Endothelial cell (in vitro differentiated cells): ENCODE measurements at regions not wholly inside any gene's neighbourhood (a gene's known extent, or its start where the extent isn't known, plus 50 kb on each side); places are given as distances from the start of the nearest gene placed in this dataset.

Experiments
- DNase-seq: peaks from one replicate; pipeline ENCODE4 v3.0.0; 2021; ENCODE audit warnings: low spot score
- H3K27ac Mint-ChIP-seq: one replicate; pipeline ENCODE4 v1.8.0; 2021; ENCODE audit warnings: mixed read lengths, inconsistent platforms; ENCODE audit not compliant: unreplicated experiment
- H3K27me3 Mint-ChIP-seq: one replicate; pipeline ENCODE4 v1.8.0; 2021; ENCODE audit warnings: mild to moderate bottlenecking, moderate library complexity, mixed read lengths, inconsistent platforms; ENCODE audit not compliant: unreplicated experiment
- H3K36me3 Mint-ChIP-seq: one replicate; pipeline ENCODE4 v1.8.0; 2021; ENCODE audit warnings: mild to moderate bottlenecking, low read depth, mixed read lengths, inconsistent platforms; ENCODE audit not compliant: unreplicated experiment
- H3K4me1 Mint-ChIP-seq: one replicate; pipeline ENCODE4 v1.8.0; 2021; ENCODE audit warnings: mild to moderate bottlenecking, mixed read lengths, inconsistent platforms; ENCODE audit not compliant: unreplicated experiment
- H3K4me3 Mint-ChIP-seq: one replicate; pipeline ENCODE4 v1.8.0; 2021; ENCODE audit warnings: mild to moderate bottlenecking, mixed read lengths, inconsistent platforms; ENCODE audit not compliant: unreplicated experiment
- H3K9me3 Mint-ChIP-seq: one replicate; pipeline ENCODE4 v1.8.0; 2021; ENCODE audit warnings: mixed read lengths, inconsistent platforms; ENCODE audit not compliant: unreplicated experiment
- TF ChIP-seq, protein P1 (sequence below): fragments of 200-600 bp; sonication (generic); IDR thresholded peaks from one replicate; pipeline ENCODE4 v1.5.0; 2021; ENCODE audit warnings: antibody characterized with exemption; ENCODE audit not compliant: unreplicated experiment

DNA sequence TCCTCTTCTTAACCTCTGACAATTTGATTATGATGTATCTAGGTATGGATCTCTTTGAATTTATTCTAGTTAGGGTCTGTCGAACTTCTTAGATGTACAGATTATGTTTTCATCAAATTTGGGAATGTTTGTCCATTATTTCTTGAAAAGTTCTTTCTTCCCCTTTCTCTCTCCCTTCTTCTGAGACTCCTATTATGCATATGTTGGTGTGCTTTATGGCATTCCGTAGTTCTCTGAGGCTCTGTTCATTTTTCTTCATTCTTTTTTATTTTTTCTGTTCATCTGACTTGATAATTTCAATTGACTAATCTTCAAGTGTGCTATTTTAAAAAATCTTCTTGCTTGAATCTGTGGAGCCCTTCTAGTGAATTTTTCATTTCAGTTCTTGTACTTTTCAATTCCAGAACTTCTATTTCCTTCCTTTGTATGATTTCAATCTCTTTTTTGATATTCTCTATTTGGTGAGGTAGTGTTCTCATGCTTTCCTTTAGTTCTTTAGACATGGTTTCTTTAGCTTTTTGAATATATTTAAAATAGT is 79.8 kb downstream of the TMEM270 start:
- TF ChIP-seq, protein P1, sequence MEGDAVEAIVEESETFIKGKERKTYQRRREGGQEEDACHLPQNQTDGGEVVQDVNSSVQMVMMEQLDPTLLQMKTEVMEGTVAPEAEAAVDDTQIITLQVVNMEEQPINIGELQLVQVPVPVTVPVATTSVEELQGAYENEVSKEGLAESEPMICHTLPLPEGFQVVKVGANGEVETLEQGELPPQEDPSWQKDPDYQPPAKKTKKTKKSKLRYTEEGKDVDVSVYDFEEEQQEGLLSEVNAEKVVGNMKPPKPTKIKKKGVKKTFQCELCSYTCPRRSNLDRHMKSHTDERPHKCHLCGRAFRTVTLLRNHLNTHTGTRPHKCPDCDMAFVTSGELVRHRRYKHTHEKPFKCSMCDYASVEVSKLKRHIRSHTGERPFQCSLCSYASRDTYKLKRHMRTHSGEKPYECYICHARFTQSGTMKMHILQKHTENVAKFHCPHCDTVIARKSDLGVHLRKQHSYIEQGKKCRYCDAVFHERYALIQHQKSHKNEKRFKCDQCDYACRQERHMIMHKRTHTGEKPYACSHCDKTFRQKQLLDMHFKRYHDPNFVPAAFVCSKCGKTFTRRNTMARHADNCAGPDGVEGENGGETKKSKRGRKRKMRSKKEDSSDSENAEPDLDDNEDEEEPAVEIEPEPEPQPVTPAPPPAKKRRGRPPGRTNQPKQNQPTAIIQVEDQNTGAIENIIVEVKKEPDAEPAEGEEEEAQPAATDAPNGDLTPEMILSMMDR = no peak
- no peaks in the 10 kb centered on the region for H3K27me3 Mint-ChIP-seq

DNA sequence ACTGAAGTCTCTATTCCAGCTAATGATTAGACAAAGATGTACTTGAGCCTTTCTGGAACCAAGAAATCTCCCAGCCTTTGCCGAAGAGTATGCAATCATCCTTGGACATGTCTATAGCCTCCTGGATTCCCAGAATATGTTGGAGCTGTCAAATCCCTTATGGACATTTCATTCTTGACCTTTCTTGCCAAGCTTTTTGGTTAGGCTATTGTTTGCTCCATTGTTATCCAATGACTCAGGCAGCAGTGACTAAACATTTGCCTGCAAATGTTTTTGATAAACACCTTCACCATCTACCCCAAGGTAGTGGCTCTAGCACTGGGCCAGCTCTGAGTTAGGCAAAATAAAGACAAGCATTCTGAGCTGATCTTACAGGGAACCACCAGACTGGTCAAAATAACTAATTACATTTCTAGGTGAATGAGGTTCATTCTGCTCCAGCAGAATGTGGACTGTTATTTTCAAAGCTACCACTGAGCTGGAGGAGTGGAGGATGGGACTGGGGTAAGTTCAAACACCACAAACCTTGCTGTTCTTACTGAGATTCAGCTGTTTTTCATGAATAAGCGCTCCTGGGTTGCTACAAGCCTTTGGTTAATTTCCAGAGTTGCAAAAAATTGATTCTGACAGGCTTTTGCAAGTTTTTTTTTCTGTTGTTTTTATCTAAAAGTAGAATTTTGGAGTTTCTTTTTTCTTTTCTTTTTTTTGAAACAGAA is 81.0 kb downstream of the TMEM270 start:
- DNase-seq = no peak
- Mint-ChIP-seq H3K27ac (no peak overlapping the region), H3K36me3 (no peaks in the 10 kb centered on the region)

More for the DNA sequence above, 79.8 kb downstream of the TMEM270 start:
- no peaks in the 10 kb centered on the region for H3K4me1 Mint-ChIP-seq
- no peak overlapping the region for H3K4me3 Mint-ChIP-seq
- no peaks in the 10 kb centered on the region for H3K36me3 Mint-ChIP-seq
- no peaks in the 10 kb centered on the region for H3K9me3 Mint-ChIP-seq
- no peak overlapping the region for H3K27ac Mint-ChIP-seq
- DNase-seq = no peak

DNA sequence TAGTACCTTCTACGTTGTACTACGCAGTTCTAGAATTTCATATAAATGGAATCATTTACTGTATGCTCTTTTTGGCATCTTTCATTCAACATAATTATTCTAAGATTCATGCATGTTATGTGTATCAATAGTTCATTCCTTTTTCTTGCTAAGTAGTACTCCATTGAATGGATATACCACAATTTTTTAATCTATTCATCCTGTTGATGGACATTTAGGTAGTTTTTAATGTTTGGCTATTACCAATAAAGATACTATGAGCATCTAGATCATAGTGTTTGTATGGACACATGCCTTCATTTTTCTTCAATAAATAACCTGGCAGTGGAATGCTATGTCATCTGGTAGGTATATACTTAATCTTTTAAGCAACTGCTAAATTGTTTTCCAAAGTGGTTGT is 83.0 kb upstream of the ELN start:
- TF ChIP-seq, protein P1 = no peak
- no peak overlapping the region for H3K4me3 Mint-ChIP-seq
- no peak for DNase-seq
- H3K4me1 Mint-ChIP-seq = no peaks in the 10 kb centered on the region
- no peaks in the 10 kb centered on the region for H3K27me3 Mint-ChIP-seq
- H3K36me3 Mint-ChIP-seq = no peaks in the 10 kb centered on the region
- no peaks in the 10 kb centered on the region for H3K9me3 Mint-ChIP-seq
- H3K27ac Mint-ChIP-seq = no peak overlapping the region

More for the DNA sequence above, 81.0 kb downstream of the TMEM270 start:
- no peak overlapping the region for H3K4me3 Mint-ChIP-seq
- no peaks in the 10 kb centered on the region for H3K4me1 Mint-ChIP-seq
- no peaks in the 10 kb centered on the region for H3K9me3 Mint-ChIP-seq
- TF ChIP-seq, protein P1 = no peak
- no peaks in the 10 kb centered on the region for H3K27me3 Mint-ChIP-seq

DNA sequence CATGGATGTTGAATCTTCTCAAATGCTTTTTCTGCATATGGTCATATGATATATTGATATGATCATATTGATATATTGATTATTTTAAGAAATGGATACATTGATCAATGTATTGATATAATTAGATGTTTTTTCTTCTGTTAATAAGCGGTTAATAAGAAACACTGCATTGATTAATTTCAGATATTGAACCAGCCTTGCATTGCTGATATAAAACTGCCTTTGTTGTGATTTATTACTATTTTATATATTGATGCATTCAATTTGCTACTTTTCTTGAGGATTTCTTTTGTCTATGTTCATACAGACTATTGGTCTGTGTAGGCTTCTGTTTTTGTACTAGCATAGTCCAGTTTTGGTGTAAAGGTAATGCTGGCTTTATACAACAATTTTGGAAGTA is 79.7 kb upstream of the ELN start:
- Mint-ChIP-seq H3K27me3 (no peaks in the 10 kb centered on the region), H3K9me3 (no peaks in the 10 kb centered on the region), H3K4me3 (no peak overlapping the region), H3K4me1 (no peaks in the 10 kb centered on the region), H3K36me3 (no peaks in the 10 kb centered on the region), H3K27ac (no peak overlapping the region)
- TF ChIP-seq, protein P1 = no peak
- no peak for DNase-seq

DNA sequence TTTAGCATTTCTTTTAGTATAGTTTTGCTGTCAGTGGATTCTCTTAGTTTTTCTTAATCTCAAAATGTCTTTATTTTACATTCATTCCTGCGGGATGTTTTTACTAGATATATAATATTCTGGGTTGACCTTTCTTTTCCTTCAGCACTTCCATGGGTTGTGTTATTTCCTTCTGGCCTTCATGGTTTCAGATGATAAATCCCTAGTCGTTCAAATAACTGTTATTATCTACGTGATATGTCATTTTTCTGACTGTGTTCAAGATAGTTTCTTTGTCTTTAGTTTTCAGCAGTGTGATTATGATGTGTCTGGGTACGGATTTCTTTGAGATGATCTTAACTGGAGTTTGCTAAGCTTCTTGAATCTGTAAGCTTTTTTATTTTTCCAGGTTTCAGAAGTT is 75.7 kb upstream of the ELN start:
- Mint-ChIP-seq H3K27me3 (no peaks in the 10 kb centered on the region), H3K9me3 (no peaks in the 10 kb centered on the region), H3K4me1 (no peaks in the 10 kb centered on the region), H3K36me3 (no peaks in the 10 kb centered on the region), H3K4me3 (no peak overlapping the region), H3K27ac (no peak overlapping the region)
- no peak for DNase-seq
- TF ChIP-seq, protein P1 = no peak
